CD14-positive monocyte (primary cell): ENCODE measurements at regions not wholly inside any gene's neighbourhood (a gene's known extent, or its start where the extent isn't known, plus 50 kb on each side); places are given as distances from the start of the nearest gene placed in this dataset.
A peak's percentile ranks its signal among the peaks of the same experiment; 100 is the strongest.

Experiments
- DNase-seq, 3 donors: peaks; one replicate each; pipeline ENCODE4 v3.0.0-alpha.2; 2011 to 2022
- H2AFZ ChIP-seq: 2 replicates; pipeline ENCODE4 v1.6.0; 2012; ENCODE audit warnings: mild to moderate bottlenecking, low read depth, low read length, inconsistent platforms; ENCODE audit not compliant: insufficient read depth, poor library complexity, severe bottlenecking
- H3K27ac ChIP-seq, 2 donors: 1 replicate in 1 of 2; 2 replicates in 1 of 2; pipeline ENCODE4 v1.5.1; 2012 to 2013; ENCODE audit warnings: low read length in 2 of 2, control low read depth in 1 of 2, inconsistent platforms in 1 of 2, low read depth in 1 of 2, mild to moderate bottlenecking in 1 of 2
- H3K27me3 ChIP-seq, 2 donors: one replicate each; pipeline versions ENCODE4 v1.6.0 to v1.6.1; 2011 to 2013; ENCODE audit warnings: low read length in 2 of 2; ENCODE audit not compliant: control insufficient read depth in 2 of 2, insufficient read depth in 2 of 2
- H3K36me3 ChIP-seq, 2 donors: replicated peaks in 1 of 2; 1 replicate in 1 of 2; 2 replicates in 1 of 2; pipeline versions ENCODE4 v1.5.1 to v1.6.1; 2012 to 2013; ENCODE audit warnings: low read length in 2 of 2, control low read depth in 1 of 2, inconsistent platforms in 1 of 2, mild to moderate bottlenecking in 1 of 2; ENCODE audit not compliant: insufficient read depth in 2 of 2, control insufficient read depth in 1 of 2
- H3K4me1 ChIP-seq, 2 donors: 1 replicate in 1 of 2; 2 replicates in 1 of 2; pipeline versions ENCODE4 v1.5.1 to v1.6.1; 2012 to 2013; ENCODE audit warnings: low read length in 2 of 2, control low read depth in 1 of 2, inconsistent platforms in 1 of 2, mild to moderate bottlenecking in 1 of 2, moderate library complexity in 1 of 2; ENCODE audit not compliant: insufficient read depth in 2 of 2, control insufficient read depth in 1 of 2
- H3K4me2 ChIP-seq: replicated peaks from 2 replicates; pipeline ENCODE3; 2012; ENCODE audit warnings: low read length, moderate library complexity, mild to moderate bottlenecking; ENCODE audit not compliant: poor library complexity, severe bottlenecking; ENCODE audit errors: extremely low read depth
- H3K4me3 ChIP-seq, 3 experiments: fragments of 200-600 bp in 1 of 3; sonication (generic) in 1 of 3; replicated peaks in 1 of 3; 1 replicate in 2 of 3; 2 replicates in 1 of 3; pipeline ENCODE4 v1.5.1; 2011 to 2013; ENCODE audit warnings: low read length in 3 of 3, mild to moderate bottlenecking in 3 of 3, control low read depth in 2 of 3, low read depth in 2 of 3, inconsistent platforms in 1 of 3, moderate library complexity in 1 of 3
- H3K79me2 ChIP-seq: 2 replicates; pipeline ENCODE4 v1.6.0; 2012; ENCODE audit warnings: mild to moderate bottlenecking, control low read depth, inconsistent platforms, low read length, moderate library complexity; ENCODE audit not compliant: insufficient read depth
- H3K9ac ChIP-seq: 2 replicates; pipeline ENCODE4 v1.6.0; 2017; ENCODE audit warnings: low read length, mild to moderate bottlenecking; ENCODE audit not compliant: insufficient read depth, poor library complexity, severe bottlenecking
- H3K9me3 ChIP-seq, 2 donors: replicated peaks in 1 of 2; 1 replicate in 1 of 2; 2 replicates in 1 of 2; pipeline versions ENCODE4 v1.5.1 to v1.6.1; 2012 to 2013; ENCODE audit warnings: low read length in 2 of 2, control low read depth in 1 of 2; ENCODE audit not compliant: control insufficient read depth in 1 of 2, insufficient read depth in 1 of 2
- H4K20me1 ChIP-seq: 2 replicates; pipeline ENCODE4 v1.6.0; 2012; ENCODE audit warnings: mild to moderate bottlenecking, low read length, control low read depth, moderate library complexity; ENCODE audit not compliant: insufficient read depth
- H3K27ac Mint-ChIP-seq, 7 donors: one replicate each; pipeline ENCODE4 v1.8.0; 2020; ENCODE audit warnings: mild to moderate bottlenecking in 7 of 7, mixed read lengths in 7 of 7, moderate library complexity in 6 of 7, inconsistent platforms in 2 of 7
- H3K27me3 Mint-ChIP-seq, 3 donors: one replicate each; pipeline ENCODE4 v1.8.0; 2021 to 2022; ENCODE audit warnings: low read depth in 3 of 3, mild to moderate bottlenecking in 3 of 3, mixed read lengths in 3 of 3, moderate library complexity in 3 of 3, inconsistent platforms in 1 of 3
- H3K36me3 Mint-ChIP-seq, 2 donors: one replicate each; pipeline ENCODE4 v1.8.0; 2020; ENCODE audit warnings: mixed read lengths in 2 of 2, inconsistent platforms in 1 of 2, mild to moderate bottlenecking in 1 of 2
- H3K4me1 Mint-ChIP-seq: one replicate; pipeline ENCODE4 v1.8.0; 2020; ENCODE audit warnings: mild to moderate bottlenecking, mixed read lengths
- H3K4me3 Mint-ChIP-seq, 2 donors: one replicate each; pipeline ENCODE4 v1.8.0; 2020; ENCODE audit warnings: mild to moderate bottlenecking in 2 of 2, mixed read lengths in 2 of 2, moderate library complexity in 1 of 2
- H3K9me3 Mint-ChIP-seq, 7 donors: one replicate each; pipeline ENCODE4 v1.8.0; 2020 to 2022; ENCODE audit warnings: mixed read lengths in 7 of 7, mild to moderate bottlenecking in 6 of 7, moderate library complexity in 6 of 7, inconsistent platforms in 2 of 7
- CTCF ChIP-seq: fragments of 200-600 bp; IDR thresholded peaks from one replicate; pipeline ENCODE4 v1.8.0; 2022; ENCODE audit warnings: antibody characterized with exemption, mild to moderate bottlenecking
- WGBS: methylation state at CpG from one replicate; pipeline ENCODE4 v1.1.5; 2013; ENCODE audit warnings: missing lambda C conversion rate; ENCODE audit not compliant: insufficient coverage; 5-methylcytosine and 5-hydroxymethylcytosine counted together
- intact Hi-C, 2 donors: fragments of 100-400 bp; cut with micrococcal nuclease; formaldehyde crosslinking; loops; one replicate each; pipeline versions ENCODE4 v1.15.0 to v1.15.1; 2023

GRCh38 chr10:58094985-58095718 lies 172.5 kb downstream of the IPMK start:
- TF ChIP-seq CTCF = no peak
- Histone ChIP-seq H3K4me2 (no peak overlapping the region), H3K27me3 (no peaks in the 10 kb centered on the region), H3K9me3 (no peaks in the 10 kb centered on the region), H3K79me2 (no peaks in the 10 kb centered on the region), H3K4me1 (no peaks in the 10 kb centered on the region), H3K27ac (no peak overlapping the region), H3K9ac (no peak overlapping the region), H2AFZ (no peak overlapping the region), H3K36me3 (no peaks in the 10 kb centered on the region), H4K20me1 (no peaks in the 10 kb centered on the region), H3K4me3 (no peak overlapping the region)
- intact Hi-C loops = no loop called here
- H3K4me3 Mint-ChIP-seq = no peak overlapping the region
- H3K4me1 Mint-ChIP-seq = no peaks in the 10 kb centered on the region
- H3K27ac Mint-ChIP-seq = peak overlapping the region in 1 of 7 donors; percentile 1
- H3K36me3 Mint-ChIP-seq = no peaks in the 10 kb centered on the region
- DNase-seq = no peak
- peaks cover 2 to 5% (median 3%) of the 10 kb centered on the region in 3 donors for H3K27me3 Mint-ChIP-seq
- WGBS = 89% methylated on average over 5 of the region's 8 CpGs
- H3K9me3 Mint-ChIP-seq = peaks cover 0 to 2% (median 0%) of the 10 kb centered on the region in 7 donors

GRCh38 chr10:58091886-58092285 lies 175.8 kb downstream of the IPMK start:
- H3K27ac ChIP-seq = no peak overlapping the region
- no peaks in the 10 kb centered on the region for H3K4me1 ChIP-seq
- H3K9ac ChIP-seq = no peak overlapping the region
- Mint-ChIP-seq H3K4me3 (no peak overlapping the region), H3K4me1 (no peaks in the 10 kb centered on the region), H3K9me3 (peaks cover 0 to 7% (median 0%) of the 10 kb centered on the region in 7 donors), H3K27ac (no peak overlapping the region), H3K36me3 (no peaks in the 10 kb centered on the region), H3K27me3 (peaks cover 2 to 7% (median 3%) of the 10 kb centered on the region in 3 donors)
- no peaks in the 10 kb centered on the region for H3K9me3 ChIP-seq
- no peak for TF ChIP-seq CTCF
- no CpG with 5 or more reads among the region's 3 CpGs for WGBS
- no peaks in the 10 kb centered on the region for H3K36me3 ChIP-seq
- H4K20me1 ChIP-seq = no peaks in the 10 kb centered on the region
- no peaks in the 10 kb centered on the region for H3K27me3 ChIP-seq
- no peak for DNase-seq
- H2AFZ ChIP-seq = no peak overlapping the region
- H3K4me3 ChIP-seq = no peak overlapping the region
- H3K79me2 ChIP-seq = no peaks in the 10 kb centered on the region
- intact Hi-C loops = no loop called here
- no peak overlapping the region for H3K4me2 ChIP-seq
